ENCODE measurements at regions not wholly inside any gene's neighbourhood (a gene's known extent, or its start where the extent isn't known, plus 50 kb on each side); places are given as distances from the start of the nearest gene placed in this dataset.

GRCh38 chr2:64854773-64855237, 134.4 kb upstream of the SLC1A4 start:
- ChIA-PET POLR2A (no interaction called here), CTCF (no interaction called here)
- Mint-ChIP-seq H3K9me3 (no peaks in the 10 kb centered on the region), H3K4me3 (no peak overlapping the region), H3K4me1 (peaks cover 25% of the 10 kb centered on the region), H3K27ac (no peak overlapping the region), H3K36me3 (no peaks in the 10 kb centered on the region), H3K27me3 (ENCODE audit: low read depth) (peaks cover 27% of the 10 kb centered on the region)
- ATAC-seq (no peak), DNase-seq (ENCODE audit: low spot score) (no peak)
- TF ChIP-seq FOXP1 (CRISPR knock-in tag; IDR thresholded peaks at IDR 0.05; ENCODE audit: borderline replicate concordance): no peak
- TF ChIP-seq, protein P1, sequence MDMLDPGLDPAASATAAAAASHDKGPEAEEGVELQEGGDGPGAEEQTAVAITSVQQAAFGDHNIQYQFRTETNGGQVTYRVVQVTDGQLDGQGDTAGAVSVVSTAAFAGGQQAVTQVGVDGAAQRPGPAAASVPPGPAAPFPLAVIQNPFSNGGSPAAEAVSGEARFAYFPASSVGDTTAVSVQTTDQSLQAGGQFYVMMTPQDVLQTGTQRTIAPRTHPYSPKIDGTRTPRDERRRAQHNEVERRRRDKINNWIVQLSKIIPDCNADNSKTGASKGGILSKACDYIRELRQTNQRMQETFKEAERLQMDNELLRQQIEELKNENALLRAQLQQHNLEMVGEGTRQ (CRISPR knock-in tag; IDR thresholded peaks at IDR 0.05): no peak
- no peak for TF ChIP-seq ATF1 (CRISPR knock-in tag; IDR thresholded peaks at IDR 0.05)
- no peak for TF ChIP-seq GRHL2 (CRISPR knock-in tag; IDR thresholded peaks at IDR 0.05; ENCODE audit: insufficient replicate concordance, severe bottlenecking)
- no peak for TF ChIP-seq TCF7 (CRISPR knock-in tag; IDR thresholded peaks at IDR 0.05; ENCODE audit: low read depth)
- no peak for TF ChIP-seq CREM (CRISPR knock-in tag; IDR thresholded peaks at IDR 0.05)
- no peak for TF ChIP-seq ARID4B (CRISPR knock-in tag; IDR thresholded peaks at IDR 0.05; ENCODE audit: borderline replicate concordance)
- TF ChIP-seq, protein P2, sequence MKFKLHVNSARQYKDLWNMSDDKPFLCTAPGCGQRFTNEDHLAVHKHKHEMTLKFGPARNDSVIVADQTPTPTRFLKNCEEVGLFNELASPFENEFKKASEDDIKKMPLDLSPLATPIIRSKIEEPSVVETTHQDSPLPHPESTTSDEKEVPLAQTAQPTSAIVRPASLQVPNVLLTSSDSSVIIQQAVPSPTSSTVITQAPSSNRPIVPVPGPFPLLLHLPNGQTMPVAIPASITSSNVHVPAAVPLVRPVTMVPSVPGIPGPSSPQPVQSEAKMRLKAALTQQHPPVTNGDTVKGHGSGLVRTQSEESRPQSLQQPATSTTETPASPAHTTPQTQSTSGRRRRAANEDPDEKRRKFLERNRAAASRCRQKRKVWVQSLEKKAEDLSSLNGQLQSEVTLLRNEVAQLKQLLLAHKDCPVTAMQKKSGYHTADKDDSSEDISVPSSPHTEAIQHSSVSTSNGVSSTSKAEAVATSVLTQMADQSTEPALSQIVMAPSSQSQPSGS (CRISPR knock-in tag; IDR thresholded peaks at IDR 0.05; ENCODE audit: borderline replicate concordance, low read depth): no peak
- no peak for TF ChIP-seq NR2C2 (CRISPR knock-in tag; IDR thresholded peaks at IDR 0.05)
- no peak for TF ChIP-seq ZNF532 (CRISPR knock-in tag; IDR thresholded peaks at IDR 0.05; ENCODE audit: borderline replicate concordance)
- no peak for TF ChIP-seq SP1 (CRISPR knock-in tag; conservative IDR thresholded peaks at IDR 0.05)
- TF ChIP-seq JAZF1 (CRISPR knock-in tag; IDR thresholded peaks at IDR 0.05): no peak

Measured in WTC11 (cell line).